GM21423 (cell line): ENCODE measurements at regions not wholly inside any gene's neighbourhood (a gene's known extent, or its start where the extent isn't known, plus 50 kb on each side); places are given as distances from the start of the nearest gene placed in this dataset.
"Not testable (repeated sequence)": the region's sequence is repeated elsewhere in the genome, so short reads cannot be mapped to it uniquely, and the experiment has no call there.

ENCODE experiments used
- ATAC-seq: cut with Tn5 transposase; IDR thresholded peaks from one replicate; pipeline ENCODE4 v1.9.1; 2021; ENCODE audit warnings: mild to moderate bottlenecking, moderate library complexity; ENCODE audit not compliant: unreplicated experiment

- ATAC-seq = no peak
Observed at GRCh38 chr10:33487014-33487776, 152.7 kb upstream of the NRP1 start.

- no peak for ATAC-seq
Observed at GRCh38 chr10:33485276-33485675, 150.8 kb upstream of the NRP1 start.

GRCh38 chr10:33484787-33485186 lies 150.3 kb upstream of the NRP1 start:
- no peak for ATAC-seq

- ATAC-seq = no peak
Observed at GRCh38 chr10:33483816-33484190, 149.3 kb upstream of the NRP1 start.

GRCh38 chr10:33483124-33483815 lies 148.8 kb upstream of the NRP1 start:
- ATAC-seq = no peak

- no peak for ATAC-seq
Observed at GRCh38 chr10:33482486-33482885, 148.0 kb upstream of the NRP1 start.

GRCh38 chr10:33481184-33481583 lies 146.7 kb upstream of the NRP1 start:
- no peak for ATAC-seq

GRCh38 chr10:33480417-33480816 lies 145.9 kb upstream of the NRP1 start:
- not testable (repeated sequence) for ATAC-seq

- ATAC-seq = no peak
Observed at GRCh38 chr10:33478675-33479125, 144.2 kb upstream of the NRP1 start.

GRCh38 chr10:33478089-33478674 lies 143.7 kb upstream of the NRP1 start:
- no peak for ATAC-seq

- no peak for ATAC-seq
Observed at GRCh38 chr10:33477291-33478088, 143.0 kb upstream of the NRP1 start.

GRCh38 chr10:33476757-33477273 lies 142.3 kb upstream of the NRP1 start:
- ATAC-seq = no peak

- no peak for ATAC-seq
Observed at GRCh38 chr10:33473688-33474087, 139.2 kb upstream of the NRP1 start.

- not testable (repeated sequence) for ATAC-seq
Observed at GRCh38 chr10:33468006-33468405, 133.5 kb upstream of the NRP1 start.

- no peak for ATAC-seq
Observed at GRCh38 chr10:33465747-33466146, 131.3 kb upstream of the NRP1 start.

GRCh38 chr10:33463011-33463410 lies 128.5 kb upstream of the NRP1 start:
- no peak for ATAC-seq

GRCh38 chr10:33461295-33461640 lies 126.8 kb upstream of the NRP1 start:
- ATAC-seq = no peak

GRCh38 chr10:33460505-33461294 lies 126.2 kb upstream of the NRP1 start:
- no peak for ATAC-seq

GRCh38 chr10:33459602-33460001 lies 125.1 kb upstream of the NRP1 start:
- no peak for ATAC-seq

GRCh38 chr10:33455029-33455428 lies 120.6 kb upstream of the NRP1 start:
- no peak for ATAC-seq
